Esophagus squamous epithelium (tissue), 5 donors: ENCODE measurements at regions not wholly inside any gene's neighbourhood (a gene's known extent, or its start where the extent isn't known, plus 50 kb on each side); places are given as distances from the start of the nearest gene placed in this dataset.

Experiments
- DNase-seq: peaks from one replicate; lab custom pipeline; 2025; lab: John Stamatoyannopoulos, UW
- H3K27ac ChIP-seq, 4 donors: fragments of 200-600 bp; sonication (generic); one replicate each; pipeline ENCODE4 v1.5.1; 2016 to 2019; ENCODE audit warnings: mild to moderate bottlenecking in 1 of 4
- H3K27me3 ChIP-seq, 4 donors: fragments of 200-600 bp; sonication (generic); 1 replicate in 3 of 4; 2 replicates in 1 of 4; pipeline versions ENCODE4 v1.5.1 to v1.6.0; 2017 to 2021; ENCODE audit warnings: antibody characterized with exemption in 1 of 4
- H3K36me3 ChIP-seq, 3 donors: fragments of 200-600 bp; sonication (generic); one replicate each; pipeline ENCODE4 v1.5.1; 2016 to 2019
- H3K4me1 ChIP-seq, 3 donors: fragments of 200-600 bp; sonication (generic); one replicate each; pipeline ENCODE4 v1.5.1; 2017 to 2019
- H3K4me3 ChIP-seq, 4 donors: fragments of 200-600 bp; sonication (generic); 1 replicate in 3 of 4; 2 replicates in 1 of 4; pipeline ENCODE4 v1.5.1; 2016 to 2019; ENCODE audit warnings: mild to moderate bottlenecking in 2 of 4, moderate library complexity in 1 of 4
- H3K9me3 ChIP-seq, 3 donors: fragments of 200-600 bp; sonication (generic); one replicate each; pipeline ENCODE4 v1.5.1; 2016 to 2019
- POLR2A ChIP-seq, 4 donors: fragments of 450-650 bp; IDR thresholded peaks; one replicate each; pipeline ENCODE4 v1.6.1; 2017; ENCODE audit warnings: antibody characterized with exemption in 4 of 4, mild to moderate bottlenecking in 4 of 4, moderate library complexity in 3 of 4
- WGBS, 2 donors: methylation state at CpG; one replicate each; pipeline ENCODE4 v1.1.5; 2018; 5-methylcytosine and 5-hydroxymethylcytosine counted together
- intact Hi-C: fragments of 100-400 bp; cut with DNase I; formaldehyde crosslinking; loops from one replicate; pipeline ENCODE4 v1.15.0; 2022
- TF ChIP-seq, protein P1 (sequence below), 6 experiments: fragments of 450-650 bp in 4 of 6; fragments of 200-600 bp in 2 of 6; sonication (generic) in 2 of 6; IDR thresholded peaks; one replicate each; pipeline ENCODE4 v1.5.1; 2016 to 2019; ENCODE audit warnings: antibody characterized with exemption in 6 of 6, mild to moderate bottlenecking in 4 of 6, moderate library complexity in 4 of 6
- donor health status: DM: yes; HTN: yes; CAD: no.

DNA sequence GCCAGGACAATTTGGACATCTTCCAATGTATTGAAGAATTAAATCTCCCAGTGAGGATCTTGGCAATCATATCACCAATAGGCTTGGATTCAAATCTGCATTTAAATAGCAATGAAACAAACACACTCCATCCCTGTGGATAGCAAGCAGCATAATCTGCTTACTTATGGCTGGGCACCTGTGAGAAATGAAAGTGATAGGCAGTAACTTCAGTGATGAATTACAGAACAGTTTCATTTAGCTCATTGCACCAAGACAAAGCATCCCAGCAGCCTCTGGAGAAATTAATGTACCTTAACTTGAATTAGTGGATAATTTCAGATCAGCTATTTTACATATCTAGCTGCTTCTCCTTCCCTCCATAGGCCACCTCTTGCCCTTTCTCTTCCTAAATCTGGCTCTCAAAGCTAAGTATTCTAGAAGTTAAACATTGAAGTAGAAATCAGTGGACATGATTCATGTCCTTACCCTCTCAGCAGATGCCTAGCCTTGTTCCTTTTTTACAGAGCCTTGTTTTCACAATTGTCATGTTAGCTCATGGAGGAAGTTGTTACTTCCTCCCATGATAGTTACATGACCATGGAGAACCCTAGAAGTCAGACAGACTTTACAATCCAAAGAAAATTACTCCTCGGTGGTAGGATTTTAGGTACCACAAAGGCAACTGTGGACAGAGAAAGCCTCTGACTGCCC, 88.5 kb upstream of the TACR1 start:
- no peak for DNase-seq
- intact Hi-C loops: no loop called here
- Histone ChIP-seq H3K36me3 (no peaks in the 10 kb centered on the region), H3K27ac (no peak overlapping the region), H3K4me1 (no peaks in the 10 kb centered on the region), H3K4me3 (no peak overlapping the region), H3K9me3 (no peaks in the 10 kb centered on the region), H3K27me3 (no peaks in the 10 kb centered on the region)
- TF ChIP-seq, protein P1, sequence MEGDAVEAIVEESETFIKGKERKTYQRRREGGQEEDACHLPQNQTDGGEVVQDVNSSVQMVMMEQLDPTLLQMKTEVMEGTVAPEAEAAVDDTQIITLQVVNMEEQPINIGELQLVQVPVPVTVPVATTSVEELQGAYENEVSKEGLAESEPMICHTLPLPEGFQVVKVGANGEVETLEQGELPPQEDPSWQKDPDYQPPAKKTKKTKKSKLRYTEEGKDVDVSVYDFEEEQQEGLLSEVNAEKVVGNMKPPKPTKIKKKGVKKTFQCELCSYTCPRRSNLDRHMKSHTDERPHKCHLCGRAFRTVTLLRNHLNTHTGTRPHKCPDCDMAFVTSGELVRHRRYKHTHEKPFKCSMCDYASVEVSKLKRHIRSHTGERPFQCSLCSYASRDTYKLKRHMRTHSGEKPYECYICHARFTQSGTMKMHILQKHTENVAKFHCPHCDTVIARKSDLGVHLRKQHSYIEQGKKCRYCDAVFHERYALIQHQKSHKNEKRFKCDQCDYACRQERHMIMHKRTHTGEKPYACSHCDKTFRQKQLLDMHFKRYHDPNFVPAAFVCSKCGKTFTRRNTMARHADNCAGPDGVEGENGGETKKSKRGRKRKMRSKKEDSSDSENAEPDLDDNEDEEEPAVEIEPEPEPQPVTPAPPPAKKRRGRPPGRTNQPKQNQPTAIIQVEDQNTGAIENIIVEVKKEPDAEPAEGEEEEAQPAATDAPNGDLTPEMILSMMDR (IDR thresholded peaks at IDR 0.05): no peak
- TF ChIP-seq POLR2A (IDR thresholded peaks at IDR 0.05): no peak
- 75 to 80% methylated on average over 1 of the region's 1 CpG for WGBS, 2 donors

DNA sequence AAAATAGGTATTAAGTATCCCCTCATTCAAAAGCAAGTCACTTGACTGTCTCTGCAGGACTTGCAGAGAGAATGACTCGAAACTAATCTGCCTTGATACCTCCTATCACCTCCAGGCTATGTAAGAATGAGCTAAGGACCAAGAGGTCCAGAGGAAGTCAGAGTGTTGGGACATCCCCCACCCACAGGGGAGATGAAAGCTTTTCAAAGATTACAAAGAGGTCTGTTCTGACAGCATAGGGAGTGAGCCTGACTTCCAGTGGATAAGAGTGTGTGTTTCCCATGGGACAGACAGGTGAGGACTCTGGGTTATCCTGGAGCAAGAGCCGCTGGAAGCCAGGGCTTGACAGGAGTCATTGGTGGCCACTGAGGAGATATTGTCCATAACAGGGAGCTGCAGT, 85.0 kb upstream of the TACR1 start:
- TF ChIP-seq, protein P1 (IDR thresholded peaks at IDR 0.05): no peak
- no peak for TF ChIP-seq POLR2A (IDR thresholded peaks at IDR 0.05)
- intact Hi-C loops: no loop called here
- H3K4me3 ChIP-seq: no peak overlapping the region
- H3K27ac ChIP-seq: no peak overlapping the region
- no peaks in the 10 kb centered on the region for H3K36me3 ChIP-seq
- no peaks in the 10 kb centered on the region for H3K9me3 ChIP-seq
- H3K27me3 ChIP-seq: no peaks in the 10 kb centered on the region
- WGBS, 2 donors: 69 to 73% methylated on average over 2 of the region's 2 CpGs
- DNase-seq: no peak
- no peaks in the 10 kb centered on the region for H3K4me1 ChIP-seq

DNA sequence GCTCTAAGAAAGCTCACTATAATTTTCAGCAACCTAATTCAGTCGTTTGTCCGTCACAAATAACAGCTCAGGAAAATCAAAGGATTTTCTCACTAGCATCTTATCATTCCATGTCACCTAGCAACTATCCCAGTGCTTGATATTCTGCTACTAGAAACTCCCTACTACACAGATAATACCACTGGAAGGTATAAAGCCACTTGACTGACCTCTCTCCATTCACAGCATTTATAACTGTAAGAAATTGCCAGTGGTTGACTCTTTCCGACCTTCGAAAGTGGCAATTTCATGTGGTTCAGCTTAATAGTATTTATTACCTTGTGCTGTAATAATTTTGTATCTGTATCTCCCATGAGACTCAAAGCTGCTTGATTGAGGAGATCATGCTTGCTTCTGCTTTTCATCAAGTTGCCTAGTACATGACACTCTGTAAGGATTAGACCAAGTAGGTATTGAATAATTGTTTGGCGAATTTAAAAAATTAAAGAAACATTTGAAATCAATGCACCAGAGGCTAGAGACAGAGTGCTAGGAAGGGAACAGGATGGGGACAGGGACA, 79.6 kb upstream of the TACR1 start:
- 81 to 89% methylated on average over 5 of the region's 5 CpGs for WGBS, 2 donors
- H3K27ac ChIP-seq: no peak overlapping the region
- no peaks in the 10 kb centered on the region for H3K27me3 ChIP-seq
- TF ChIP-seq POLR2A (IDR thresholded peaks at IDR 0.05): no peak
- TF ChIP-seq, protein P1 (IDR thresholded peaks at IDR 0.05): no peak
- intact Hi-C loops: no loop called here
- no peak for DNase-seq
- no peaks in the 10 kb centered on the region for H3K4me1 ChIP-seq
- H3K4me3 ChIP-seq: no peak overlapping the region
- H3K36me3 ChIP-seq: no peaks in the 10 kb centered on the region
- H3K9me3 ChIP-seq: no peaks in the 10 kb centered on the region

DNA sequence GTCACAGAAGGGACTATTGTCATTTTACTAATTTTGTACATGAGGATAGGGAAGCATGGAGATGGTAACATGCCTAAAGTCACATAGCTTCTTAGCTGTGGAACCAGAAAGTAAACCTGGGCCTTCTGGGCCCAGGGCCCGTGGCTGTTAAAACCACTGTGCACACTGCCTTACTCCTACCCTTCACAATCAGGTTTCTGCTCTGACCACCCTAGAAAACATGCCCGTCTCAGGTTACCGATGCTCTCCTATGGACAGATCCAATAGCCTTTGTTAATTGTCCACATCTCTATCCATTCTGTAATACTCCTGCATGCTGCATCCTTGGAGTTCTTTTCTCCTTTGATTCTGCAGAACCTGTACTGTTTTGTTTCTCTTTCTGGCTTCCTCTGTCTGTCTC, 79.0 kb upstream of the TACR1 start:
- Histone ChIP-seq H3K9me3 (no peaks in the 10 kb centered on the region), H3K27ac (no peak overlapping the region), H3K4me1 (no peaks in the 10 kb centered on the region), H3K27me3 (no peaks in the 10 kb centered on the region), H3K4me3 (no peak overlapping the region), H3K36me3 (no peaks in the 10 kb centered on the region)
- TF ChIP-seq POLR2A (IDR thresholded peaks at IDR 0.05): no peak
- TF ChIP-seq, protein P1 (IDR thresholded peaks at IDR 0.05): no peak
- 76 to 81% methylated on average over 3 of the region's 3 CpGs for WGBS, 2 donors
- no peak for DNase-seq
- intact Hi-C loops: no loop called here

DNA sequence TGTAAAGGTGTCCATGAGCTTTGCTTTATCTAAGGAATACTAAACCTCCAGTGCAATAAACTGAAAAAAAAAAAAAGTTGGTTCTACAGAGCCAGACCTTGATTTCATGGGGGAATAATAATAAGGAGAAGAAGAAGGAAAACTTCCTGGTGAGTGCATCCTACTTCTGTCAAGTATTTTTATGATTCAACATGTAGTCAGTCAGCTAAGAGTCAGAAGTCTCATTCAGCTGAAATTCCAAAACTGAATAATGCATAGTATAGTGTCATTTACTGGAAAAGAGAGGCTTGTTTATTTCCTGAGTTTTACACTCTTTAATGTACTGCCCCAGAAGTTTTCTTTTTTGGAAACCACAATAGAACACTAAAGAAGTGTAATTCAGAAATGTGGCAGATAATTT, 77.8 kb upstream of the TACR1 start:
- no peak for DNase-seq
- no peak for TF ChIP-seq POLR2A (IDR thresholded peaks at IDR 0.05)
- TF ChIP-seq, protein P1 (IDR thresholded peaks at IDR 0.05): no peak
- H3K27me3 ChIP-seq: no peaks in the 10 kb centered on the region
- H3K9me3 ChIP-seq: no peaks in the 10 kb centered on the region
- H3K4me3 ChIP-seq: no peak overlapping the region
- intact Hi-C loops: no loop called here
- no peak overlapping the region for H3K27ac ChIP-seq
- H3K4me1 ChIP-seq: no peaks in the 10 kb centered on the region
- no peaks in the 10 kb centered on the region for H3K36me3 ChIP-seq
